Right lobe of liver (tissue), 4 donors: ENCODE measurements at regions not wholly inside any gene's neighbourhood (a gene's known extent, or its start where the extent isn't known, plus 50 kb on each side); places are given as distances from the start of the nearest gene placed in this dataset.

Experiments used
- POLR2A ChIP-seq: fragments of 450-650 bp; IDR thresholded peaks from one replicate; pipeline ENCODE4 v1.6.1; 2017; ENCODE audit warnings: antibody characterized with exemption, mild to moderate bottlenecking
- TF ChIP-seq, protein P1 (sequence below), 4 donors: fragments of 200-600 bp in 3 of 4; fragments of 450-650 bp in 1 of 4; IDR thresholded peaks; one replicate each; pipeline versions ENCODE4 v1.5.1 to v1.8.0; 2016 to 2022; ENCODE audit warnings: antibody characterized with exemption in 4 of 4, mild to moderate bottlenecking in 2 of 4
- donor health status: DM: no; HTN: no; CAD: no.
- donor health status: DM: no; HTN: no; CAD: no.
- donor health status: DM: no; HTN: yes; CAD: no.

DNA sequence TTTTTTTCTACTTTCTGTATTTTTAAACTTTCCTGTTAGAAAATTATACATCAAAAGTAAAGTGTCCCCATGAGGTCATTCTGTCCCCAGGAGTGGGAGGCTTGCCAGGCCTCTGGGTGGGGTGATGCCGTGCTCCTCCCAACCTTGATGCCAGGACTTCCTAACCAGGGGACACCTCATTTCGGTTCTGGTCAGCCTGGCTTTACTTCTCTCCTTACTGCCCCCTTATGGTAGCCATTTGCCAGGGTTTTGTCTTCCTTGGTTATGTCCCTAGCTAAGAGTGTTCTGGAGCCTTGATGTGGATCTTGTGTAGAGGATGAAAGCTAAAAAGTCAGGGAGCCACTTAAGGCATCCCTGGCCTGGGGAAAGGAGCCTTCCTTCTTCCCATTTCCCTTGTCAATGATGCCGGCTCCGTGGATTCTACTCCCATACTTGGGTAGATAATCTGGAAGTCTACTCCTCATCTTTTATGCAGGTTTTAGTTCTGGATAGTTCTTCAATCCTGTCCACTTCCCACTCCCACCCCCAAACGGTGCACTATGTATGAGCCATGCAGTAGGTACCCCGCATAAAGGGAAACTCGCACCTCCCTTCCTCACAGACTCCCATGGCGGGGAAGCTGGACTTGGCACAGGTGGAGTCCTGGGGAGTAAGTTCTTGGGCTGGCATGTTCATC is 164.1 kb upstream of the SALL4 start:
- TF ChIP-seq, protein P1, sequence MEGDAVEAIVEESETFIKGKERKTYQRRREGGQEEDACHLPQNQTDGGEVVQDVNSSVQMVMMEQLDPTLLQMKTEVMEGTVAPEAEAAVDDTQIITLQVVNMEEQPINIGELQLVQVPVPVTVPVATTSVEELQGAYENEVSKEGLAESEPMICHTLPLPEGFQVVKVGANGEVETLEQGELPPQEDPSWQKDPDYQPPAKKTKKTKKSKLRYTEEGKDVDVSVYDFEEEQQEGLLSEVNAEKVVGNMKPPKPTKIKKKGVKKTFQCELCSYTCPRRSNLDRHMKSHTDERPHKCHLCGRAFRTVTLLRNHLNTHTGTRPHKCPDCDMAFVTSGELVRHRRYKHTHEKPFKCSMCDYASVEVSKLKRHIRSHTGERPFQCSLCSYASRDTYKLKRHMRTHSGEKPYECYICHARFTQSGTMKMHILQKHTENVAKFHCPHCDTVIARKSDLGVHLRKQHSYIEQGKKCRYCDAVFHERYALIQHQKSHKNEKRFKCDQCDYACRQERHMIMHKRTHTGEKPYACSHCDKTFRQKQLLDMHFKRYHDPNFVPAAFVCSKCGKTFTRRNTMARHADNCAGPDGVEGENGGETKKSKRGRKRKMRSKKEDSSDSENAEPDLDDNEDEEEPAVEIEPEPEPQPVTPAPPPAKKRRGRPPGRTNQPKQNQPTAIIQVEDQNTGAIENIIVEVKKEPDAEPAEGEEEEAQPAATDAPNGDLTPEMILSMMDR (IDR thresholded peaks at IDR 0.05), result peak; percentile 56 to 65 (median 60)
- no peak for TF ChIP-seq POLR2A
